ENCODE measurements at regions not wholly inside any gene's neighbourhood (a gene's known extent, or its start where the extent isn't known, plus 50 kb on each side); places are given as distances from the start of the nearest gene placed in this dataset.
A peak's percentile ranks its signal among the peaks of the same experiment; 100 is the strongest.
"Not testable (repeated sequence)": the region's sequence is repeated elsewhere in the genome, so short reads cannot be mapped to it uniquely, and the experiment has no call there.

DNA sequence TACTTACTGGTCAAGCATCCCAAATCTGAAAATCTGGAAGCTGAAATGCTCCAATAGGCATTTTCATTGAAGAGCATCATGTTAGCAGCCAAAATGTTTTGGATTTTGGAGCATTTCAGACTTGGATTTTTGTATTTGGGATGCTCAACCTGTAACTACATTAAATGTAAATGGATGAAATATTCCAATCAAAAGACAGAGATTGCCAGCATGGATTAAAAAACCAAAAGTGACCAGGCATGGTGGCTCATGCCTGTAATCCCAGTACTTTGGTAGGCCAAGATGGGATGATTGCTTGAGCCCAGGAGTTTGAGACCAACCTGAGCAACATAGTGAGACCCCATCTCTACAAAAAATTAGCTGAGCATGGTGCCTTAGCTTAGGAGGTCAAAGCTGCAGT, 110.3 kb downstream of the URB2 start (continued):
- TF ChIP-seq GTF2I (CRISPR knock-in tag; conservative IDR thresholded peaks at IDR 0.05), result peak; percentile 56; the same call in 1 of the 2 replicates
- no peak for TF ChIP-seq MYBL2 (CRISPR knock-in tag; IDR thresholded peaks at IDR 0.05)

- CTCF ChIA-PET; DNase-seq (ENCODE audit: low spot score); H3K4me1 Mint-ChIP-seq; H3K4me3 Mint-ChIP-seq; H3K27me3 Mint-ChIP-seq (ENCODE audit: low read depth); POLR2A ChIA-PET; ATAC-seq; H3K27ac Mint-ChIP-seq: not testable (repeated sequence)
- Mint-ChIP-seq H3K36me3 (peaks cover 21% of the 10 kb centered on the region), H3K9me3 (peaks cover 38% of the 10 kb centered on the region)
These were observed 116.6 kb downstream of the URB2 start for GRCh38 chr1:229742614-229743013.

DNA sequence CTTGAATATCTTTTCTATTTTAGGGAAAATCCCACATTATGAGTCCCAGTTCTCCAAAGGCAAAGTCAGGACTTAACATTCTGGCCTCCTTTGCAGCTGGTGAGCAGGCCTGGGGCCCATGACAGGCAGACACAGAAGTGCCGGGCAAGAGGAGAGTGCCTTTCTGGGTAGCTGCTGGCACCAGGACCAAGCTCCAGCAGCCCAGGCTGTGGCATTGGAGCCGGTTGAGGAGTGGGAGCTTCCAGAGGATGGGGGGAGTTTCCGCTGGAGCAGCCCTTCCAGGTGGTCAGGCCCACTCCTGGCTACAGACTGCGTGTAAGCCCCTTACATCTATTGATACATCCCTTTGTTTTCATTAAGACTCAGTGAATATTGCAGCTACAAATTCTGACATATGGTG, 123.9 kb downstream of the URB2 start:
- Mint-ChIP-seq H3K27ac (no peak overlapping the region), H3K36me3 (no peaks in the 10 kb centered on the region), H3K9me3 (peaks cover 10% of the 10 kb centered on the region), H3K27me3 (ENCODE audit: low read depth) (no peaks in the 10 kb centered on the region; the same call in 1 of the 2 replicates), H3K4me1 (no peaks in the 10 kb centered on the region), H3K4me3 (no peak overlapping the region)
- TF ChIP-seq MYBL2 (CRISPR knock-in tag; IDR thresholded peaks at IDR 0.05), result no peak
- TF ChIP-seq, protein P1, sequence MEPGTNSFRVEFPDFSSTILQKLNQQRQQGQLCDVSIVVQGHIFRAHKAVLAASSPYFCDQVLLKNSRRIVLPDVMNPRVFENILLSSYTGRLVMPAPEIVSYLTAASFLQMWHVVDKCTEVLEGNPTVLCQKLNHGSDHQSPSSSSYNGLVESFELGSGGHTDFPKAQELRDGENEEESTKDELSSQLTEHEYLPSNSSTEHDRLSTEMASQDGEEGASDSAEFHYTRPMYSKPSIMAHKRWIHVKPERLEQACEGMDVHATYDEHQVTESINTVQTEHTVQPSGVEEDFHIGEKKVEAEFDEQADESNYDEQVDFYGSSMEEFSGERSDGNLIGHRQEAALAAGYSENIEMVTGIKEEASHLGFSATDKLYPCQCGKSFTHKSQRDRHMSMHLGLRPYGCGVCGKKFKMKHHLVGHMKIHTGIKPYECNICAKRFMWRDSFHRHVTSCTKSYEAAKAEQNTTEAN (CRISPR knock-in tag; IDR thresholded peaks at IDR 0.05), result no peak
- TF ChIP-seq AR (CRISPR knock-in tag; IDR thresholded peaks at IDR 0.05), result no peak
- no peak for TF ChIP-seq EMX1 (CRISPR knock-in tag; IDR thresholded peaks at IDR 0.05)
- TF ChIP-seq, protein P2, sequence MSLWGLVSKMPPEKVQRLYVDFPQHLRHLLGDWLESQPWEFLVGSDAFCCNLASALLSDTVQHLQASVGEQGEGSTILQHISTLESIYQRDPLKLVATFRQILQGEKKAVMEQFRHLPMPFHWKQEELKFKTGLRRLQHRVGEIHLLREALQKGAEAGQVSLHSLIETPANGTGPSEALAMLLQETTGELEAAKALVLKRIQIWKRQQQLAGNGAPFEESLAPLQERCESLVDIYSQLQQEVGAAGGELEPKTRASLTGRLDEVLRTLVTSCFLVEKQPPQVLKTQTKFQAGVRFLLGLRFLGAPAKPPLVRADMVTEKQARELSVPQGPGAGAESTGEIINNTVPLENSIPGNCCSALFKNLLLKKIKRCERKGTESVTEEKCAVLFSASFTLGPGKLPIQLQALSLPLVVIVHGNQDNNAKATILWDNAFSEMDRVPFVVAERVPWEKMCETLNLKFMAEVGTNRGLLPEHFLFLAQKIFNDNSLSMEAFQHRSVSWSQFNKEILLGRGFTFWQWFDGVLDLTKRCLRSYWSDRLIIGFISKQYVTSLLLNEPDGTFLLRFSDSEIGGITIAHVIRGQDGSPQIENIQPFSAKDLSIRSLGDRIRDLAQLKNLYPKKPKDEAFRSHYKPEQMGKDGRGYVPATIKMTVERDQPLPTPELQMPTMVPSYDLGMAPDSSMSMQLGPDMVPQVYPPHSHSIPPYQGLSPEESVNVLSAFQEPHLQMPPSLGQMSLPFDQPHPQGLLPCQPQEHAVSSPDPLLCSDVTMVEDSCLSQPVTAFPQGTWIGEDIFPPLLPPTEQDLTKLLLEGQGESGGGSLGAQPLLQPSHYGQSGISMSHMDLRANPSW (CRISPR knock-in tag; conservative IDR thresholded peaks at IDR 0.05; ENCODE audit: low read depth), result no peak
- TF ChIP-seq GRHL2 (CRISPR knock-in tag; IDR thresholded peaks at IDR 0.05; ENCODE audit: insufficient replicate concordance, severe bottlenecking), result no peak
- no peak for TF ChIP-seq ATF3 (CRISPR knock-in tag; conservative IDR thresholded peaks at IDR 0.05)
- TF ChIP-seq, protein P3, sequence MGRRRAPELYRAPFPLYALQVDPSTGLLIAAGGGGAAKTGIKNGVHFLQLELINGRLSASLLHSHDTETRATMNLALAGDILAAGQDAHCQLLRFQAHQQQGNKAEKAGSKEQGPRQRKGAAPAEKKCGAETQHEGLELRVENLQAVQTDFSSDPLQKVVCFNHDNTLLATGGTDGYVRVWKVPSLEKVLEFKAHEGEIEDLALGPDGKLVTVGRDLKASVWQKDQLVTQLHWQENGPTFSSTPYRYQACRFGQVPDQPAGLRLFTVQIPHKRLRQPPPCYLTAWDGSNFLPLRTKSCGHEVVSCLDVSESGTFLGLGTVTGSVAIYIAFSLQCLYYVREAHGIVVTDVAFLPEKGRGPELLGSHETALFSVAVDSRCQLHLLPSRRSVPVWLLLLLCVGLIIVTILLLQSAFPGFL (CRISPR knock-in tag; IDR thresholded peaks at IDR 0.05; ENCODE audit: borderline replicate concordance), result no peak
- no peak for TF ChIP-seq ZNF138 (CRISPR knock-in tag; conservative IDR thresholded peaks at IDR 0.05)
- no peak for TF ChIP-seq ARID4B (CRISPR knock-in tag; IDR thresholded peaks at IDR 0.05; ENCODE audit: borderline replicate concordance)
- no peak for TF ChIP-seq ZNF263 (CRISPR knock-in tag; IDR thresholded peaks at IDR 0.05; ENCODE audit: low read depth)
- POLR2A ChIA-PET, result no interaction called here
- no peak for DNase-seq (ENCODE audit: low spot score)
- CTCF ChIA-PET, result no interaction called here
- ATAC-seq, result no peak
